ENCODE measurements at regions not wholly inside any gene's neighbourhood (a gene's known extent, or its start where the extent isn't known, plus 50 kb on each side); places are given as distances from the start of the nearest gene placed in this dataset.

DNA sequence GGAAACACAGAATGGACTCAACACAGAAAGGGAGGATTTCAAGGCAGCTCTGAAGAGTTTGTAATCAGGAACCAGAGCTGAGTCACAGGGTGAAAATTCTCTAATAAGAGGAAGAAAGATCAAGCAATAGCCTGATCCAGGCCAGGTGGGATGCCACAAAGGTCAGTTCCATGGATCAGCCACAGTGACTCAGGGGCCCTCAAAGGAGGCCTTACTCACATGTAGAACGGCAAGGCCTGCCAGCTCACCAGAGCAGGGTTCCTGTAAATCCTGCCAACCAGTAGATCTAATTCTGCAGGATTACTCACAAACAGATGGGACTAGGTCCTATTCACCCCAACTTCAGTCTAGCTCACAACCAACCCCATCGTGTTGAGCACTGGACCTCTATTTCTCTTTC, 78.3 kb upstream of the PPP2R3A start:
- TF ChIP-seq EZH2 (IDR thresholded peaks at IDR 0.05; ENCODE audit: low read length, missing control alignments) = no peak
- TF ChIP-seq, protein P1, sequence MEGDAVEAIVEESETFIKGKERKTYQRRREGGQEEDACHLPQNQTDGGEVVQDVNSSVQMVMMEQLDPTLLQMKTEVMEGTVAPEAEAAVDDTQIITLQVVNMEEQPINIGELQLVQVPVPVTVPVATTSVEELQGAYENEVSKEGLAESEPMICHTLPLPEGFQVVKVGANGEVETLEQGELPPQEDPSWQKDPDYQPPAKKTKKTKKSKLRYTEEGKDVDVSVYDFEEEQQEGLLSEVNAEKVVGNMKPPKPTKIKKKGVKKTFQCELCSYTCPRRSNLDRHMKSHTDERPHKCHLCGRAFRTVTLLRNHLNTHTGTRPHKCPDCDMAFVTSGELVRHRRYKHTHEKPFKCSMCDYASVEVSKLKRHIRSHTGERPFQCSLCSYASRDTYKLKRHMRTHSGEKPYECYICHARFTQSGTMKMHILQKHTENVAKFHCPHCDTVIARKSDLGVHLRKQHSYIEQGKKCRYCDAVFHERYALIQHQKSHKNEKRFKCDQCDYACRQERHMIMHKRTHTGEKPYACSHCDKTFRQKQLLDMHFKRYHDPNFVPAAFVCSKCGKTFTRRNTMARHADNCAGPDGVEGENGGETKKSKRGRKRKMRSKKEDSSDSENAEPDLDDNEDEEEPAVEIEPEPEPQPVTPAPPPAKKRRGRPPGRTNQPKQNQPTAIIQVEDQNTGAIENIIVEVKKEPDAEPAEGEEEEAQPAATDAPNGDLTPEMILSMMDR (conservative IDR thresholded peaks at IDR 0.05 in 1 of 2, IDR thresholded peaks at IDR 0.05 in 1 of 2; ENCODE audit: low read depth in 1 of 2, low read length in 2 of 2) = no peak
- DNase-seq (ENCODE audit: low read depth in 2 of 2) = peak; percentile 36 to 85
- Histone ChIP-seq H3K4me2 (ENCODE audit: extremely low read depth, insufficient read depth, low read length) (no peak overlapping the region), H3K36me3 (ENCODE audit: control insufficient read depth, insufficient read depth, low read length) (no peaks in the 10 kb centered on the region), H3K27ac (ENCODE audit: insufficient read depth, low read length) (no peak overlapping the region), H3K79me2 (ENCODE audit: control insufficient read depth, insufficient read depth, low read length) (no peaks in the 10 kb centered on the region), H3K4me1 (ENCODE audit: control insufficient read depth, extremely low read depth, insufficient read depth, low read length) (no peaks in the 10 kb centered on the region), H3K9me3 (ENCODE audit: control insufficient read depth, insufficient read depth, low read depth, low read length) (no peaks in the 10 kb centered on the region), H4K20me1 (ENCODE audit: control insufficient read depth, extremely low read depth, insufficient read depth, low read length) (no peaks in the 10 kb centered on the region), H3K27me3 (ENCODE audit: control insufficient read depth, insufficient read depth, low read length) (no peaks in the 10 kb centered on the region), H3K9ac (ENCODE audit: insufficient read depth, low read length) (no peak overlapping the region), H2AFZ (ENCODE audit: low read length) (no peak overlapping the region), H3K4me3 (replicated peaks in 1 of 4; ENCODE audit: control extremely low read depth in 1 of 4, insufficient read depth in 1 of 4, low read depth in 3 of 4, low read length in 4 of 4) (no peak overlapping the region)

DNA sequence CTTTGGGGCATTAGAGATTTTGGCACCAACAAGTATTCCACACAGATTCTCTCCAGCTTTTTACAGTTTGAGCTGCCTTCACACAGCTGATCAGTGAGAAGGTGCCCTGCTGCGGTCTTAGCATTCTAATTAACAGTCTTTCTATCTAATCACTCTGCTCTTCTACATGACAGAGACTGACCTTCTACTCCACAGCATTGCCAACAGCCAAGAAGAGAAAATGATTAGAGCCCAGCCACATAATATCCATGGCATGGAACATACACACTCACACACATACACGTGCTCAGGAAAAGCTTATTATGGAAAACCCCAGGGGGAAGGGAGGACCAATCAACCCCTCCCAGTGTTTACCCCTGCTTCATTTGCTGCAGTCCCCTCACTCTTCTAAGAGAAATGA, 76.1 kb upstream of the PPP2R3A start:
- no peak for DNase-seq (ENCODE audit: low read depth in 2 of 2)
- H3K9ac ChIP-seq (ENCODE audit: insufficient read depth, low read length) = no peak overlapping the region
- H3K9me3 ChIP-seq (ENCODE audit: control insufficient read depth, insufficient read depth, low read depth, low read length) = no peaks in the 10 kb centered on the region
- H3K4me3 ChIP-seq (replicated peaks in 1 of 4; ENCODE audit: control extremely low read depth in 1 of 4, insufficient read depth in 1 of 4, low read depth in 3 of 4, low read length in 4 of 4) = no peak overlapping the region
- no peaks in the 10 kb centered on the region for H4K20me1 ChIP-seq (ENCODE audit: control insufficient read depth, extremely low read depth, insufficient read depth, low read length)
- no peaks in the 10 kb centered on the region for H3K36me3 ChIP-seq (ENCODE audit: control insufficient read depth, insufficient read depth, low read length)
- TF ChIP-seq, protein P1 (conservative IDR thresholded peaks at IDR 0.05 in 1 of 2, IDR thresholded peaks at IDR 0.05 in 1 of 2; ENCODE audit: low read depth in 1 of 2, low read length in 2 of 2) = no peak
- no peak for TF ChIP-seq EZH2 (IDR thresholded peaks at IDR 0.05; ENCODE audit: low read length, missing control alignments)
- H3K79me2 ChIP-seq (ENCODE audit: control insufficient read depth, insufficient read depth, low read length) = no peaks in the 10 kb centered on the region
- H2AFZ ChIP-seq (ENCODE audit: low read length) = no peak overlapping the region
- H3K4me1 ChIP-seq (ENCODE audit: control insufficient read depth, extremely low read depth, insufficient read depth, low read length) = no peaks in the 10 kb centered on the region
- no peak overlapping the region for H3K27ac ChIP-seq (ENCODE audit: insufficient read depth, low read length)
- no peaks in the 10 kb centered on the region for H3K27me3 ChIP-seq (ENCODE audit: control insufficient read depth, insufficient read depth, low read length)
- no peak overlapping the region for H3K4me2 ChIP-seq (ENCODE audit: extremely low read depth, insufficient read depth, low read length)

DNA sequence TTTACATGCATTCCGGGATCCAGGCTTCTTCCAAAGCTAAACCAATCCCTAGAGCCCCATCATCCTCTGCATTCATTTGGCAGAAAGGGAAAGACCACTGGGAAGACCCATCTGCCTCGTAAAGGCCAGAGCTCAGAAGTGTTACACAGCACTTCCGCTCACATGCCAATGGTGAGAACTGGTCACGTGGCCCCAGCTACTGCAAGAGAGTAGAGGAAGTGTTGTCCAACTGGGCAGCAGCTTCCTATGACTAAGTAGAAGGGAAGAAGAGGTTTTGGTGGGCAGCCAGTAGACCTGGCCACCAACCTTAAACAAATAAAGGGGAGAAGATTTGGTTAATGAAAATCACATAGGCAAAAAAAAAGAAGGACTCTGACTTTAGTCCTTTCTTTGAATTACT, 74.4 kb upstream of the PPP2R3A start:
- Histone ChIP-seq H3K79me2 (ENCODE audit: control insufficient read depth, insufficient read depth, low read length) (no peaks in the 10 kb centered on the region), H3K9me3 (ENCODE audit: control insufficient read depth, insufficient read depth, low read depth, low read length) (no peaks in the 10 kb centered on the region), H3K4me3 (replicated peaks in 1 of 4; ENCODE audit: control extremely low read depth in 1 of 4, insufficient read depth in 1 of 4, low read depth in 3 of 4, low read length in 4 of 4) (no peak overlapping the region), H2AFZ (ENCODE audit: low read length) (no peak overlapping the region), H3K4me2 (ENCODE audit: extremely low read depth, insufficient read depth, low read length) (no peak overlapping the region), H3K4me1 (ENCODE audit: control insufficient read depth, extremely low read depth, insufficient read depth, low read length) (no peaks in the 10 kb centered on the region), H4K20me1 (ENCODE audit: control insufficient read depth, extremely low read depth, insufficient read depth, low read length) (no peaks in the 10 kb centered on the region), H3K27me3 (ENCODE audit: control insufficient read depth, insufficient read depth, low read length) (no peaks in the 10 kb centered on the region), H3K9ac (ENCODE audit: insufficient read depth, low read length) (no peak overlapping the region), H3K27ac (ENCODE audit: insufficient read depth, low read length) (no peak overlapping the region), H3K36me3 (ENCODE audit: control insufficient read depth, insufficient read depth, low read length) (no peaks in the 10 kb centered on the region)
- TF ChIP-seq, protein P1 (conservative IDR thresholded peaks at IDR 0.05 in 1 of 2, IDR thresholded peaks at IDR 0.05 in 1 of 2; ENCODE audit: low read depth in 1 of 2, low read length in 2 of 2) = no peak
- TF ChIP-seq EZH2 (IDR thresholded peaks at IDR 0.05; ENCODE audit: low read length, missing control alignments) = no peak
- peak in 1 of 2 donors; percentile 39 for DNase-seq (ENCODE audit: low read depth in 2 of 2)
